CD14-positive monocyte (primary cell): ENCODE measurements at regions not wholly inside any gene's neighbourhood (a gene's known extent, or its start where the extent isn't known, plus 50 kb on each side); places are given as distances from the start of the nearest gene placed in this dataset.

Experiments used
- DNase-seq, 3 donors: peaks; one replicate each; pipeline ENCODE4 v3.0.0-alpha.2; 2011 to 2022
- H2AFZ ChIP-seq: 2 replicates; pipeline ENCODE4 v1.6.0; 2012; ENCODE audit warnings: mild to moderate bottlenecking, low read depth, low read length, inconsistent platforms; ENCODE audit not compliant: insufficient read depth, poor library complexity, severe bottlenecking
- H3K27ac ChIP-seq, 2 donors: 1 replicate in 1 of 2; 2 replicates in 1 of 2; pipeline ENCODE4 v1.5.1; 2012 to 2013; ENCODE audit warnings: low read length in 2 of 2, control low read depth in 1 of 2, inconsistent platforms in 1 of 2, low read depth in 1 of 2, mild to moderate bottlenecking in 1 of 2
- H3K27me3 ChIP-seq, 2 donors: one replicate each; pipeline versions ENCODE4 v1.6.0 to v1.6.1; 2011 to 2013; ENCODE audit warnings: low read length in 2 of 2; ENCODE audit not compliant: control insufficient read depth in 2 of 2, insufficient read depth in 2 of 2
- H3K36me3 ChIP-seq, 2 donors: replicated peaks in 1 of 2; 1 replicate in 1 of 2; 2 replicates in 1 of 2; pipeline versions ENCODE4 v1.5.1 to v1.6.1; 2012 to 2013; ENCODE audit warnings: low read length in 2 of 2, control low read depth in 1 of 2, inconsistent platforms in 1 of 2, mild to moderate bottlenecking in 1 of 2; ENCODE audit not compliant: insufficient read depth in 2 of 2, control insufficient read depth in 1 of 2
- H3K4me1 ChIP-seq, 2 donors: 1 replicate in 1 of 2; 2 replicates in 1 of 2; pipeline versions ENCODE4 v1.5.1 to v1.6.1; 2012 to 2013; ENCODE audit warnings: low read length in 2 of 2, control low read depth in 1 of 2, inconsistent platforms in 1 of 2, mild to moderate bottlenecking in 1 of 2, moderate library complexity in 1 of 2; ENCODE audit not compliant: insufficient read depth in 2 of 2, control insufficient read depth in 1 of 2
- H3K4me2 ChIP-seq: replicated peaks from 2 replicates; pipeline ENCODE3; 2012; ENCODE audit warnings: low read length, moderate library complexity, mild to moderate bottlenecking; ENCODE audit not compliant: poor library complexity, severe bottlenecking; ENCODE audit errors: extremely low read depth
- H3K4me3 ChIP-seq, 3 experiments: fragments of 200-600 bp in 1 of 3; sonication (generic) in 1 of 3; replicated peaks in 1 of 3; 1 replicate in 2 of 3; 2 replicates in 1 of 3; pipeline ENCODE4 v1.5.1; 2011 to 2013; ENCODE audit warnings: low read length in 3 of 3, mild to moderate bottlenecking in 3 of 3, control low read depth in 2 of 3, low read depth in 2 of 3, inconsistent platforms in 1 of 3, moderate library complexity in 1 of 3
- H3K79me2 ChIP-seq: 2 replicates; pipeline ENCODE4 v1.6.0; 2012; ENCODE audit warnings: mild to moderate bottlenecking, control low read depth, inconsistent platforms, low read length, moderate library complexity; ENCODE audit not compliant: insufficient read depth
- H3K9ac ChIP-seq: 2 replicates; pipeline ENCODE4 v1.6.0; 2017; ENCODE audit warnings: low read length, mild to moderate bottlenecking; ENCODE audit not compliant: insufficient read depth, poor library complexity, severe bottlenecking
- H3K9me3 ChIP-seq, 2 donors: replicated peaks in 1 of 2; 1 replicate in 1 of 2; 2 replicates in 1 of 2; pipeline versions ENCODE4 v1.5.1 to v1.6.1; 2012 to 2013; ENCODE audit warnings: low read length in 2 of 2, control low read depth in 1 of 2; ENCODE audit not compliant: control insufficient read depth in 1 of 2, insufficient read depth in 1 of 2
- H4K20me1 ChIP-seq: 2 replicates; pipeline ENCODE4 v1.6.0; 2012; ENCODE audit warnings: mild to moderate bottlenecking, low read length, control low read depth, moderate library complexity; ENCODE audit not compliant: insufficient read depth
- H3K27ac Mint-ChIP-seq, 7 donors: one replicate each; pipeline ENCODE4 v1.8.0; 2020; ENCODE audit warnings: mild to moderate bottlenecking in 7 of 7, mixed read lengths in 7 of 7, moderate library complexity in 6 of 7, inconsistent platforms in 2 of 7
- H3K27me3 Mint-ChIP-seq, 3 donors: one replicate each; pipeline ENCODE4 v1.8.0; 2021 to 2022; ENCODE audit warnings: low read depth in 3 of 3, mild to moderate bottlenecking in 3 of 3, mixed read lengths in 3 of 3, moderate library complexity in 3 of 3, inconsistent platforms in 1 of 3
- H3K36me3 Mint-ChIP-seq, 2 donors: one replicate each; pipeline ENCODE4 v1.8.0; 2020; ENCODE audit warnings: mixed read lengths in 2 of 2, inconsistent platforms in 1 of 2, mild to moderate bottlenecking in 1 of 2
- H3K4me1 Mint-ChIP-seq: one replicate; pipeline ENCODE4 v1.8.0; 2020; ENCODE audit warnings: mild to moderate bottlenecking, mixed read lengths
- H3K4me3 Mint-ChIP-seq, 2 donors: one replicate each; pipeline ENCODE4 v1.8.0; 2020; ENCODE audit warnings: mild to moderate bottlenecking in 2 of 2, mixed read lengths in 2 of 2, moderate library complexity in 1 of 2
- H3K9me3 Mint-ChIP-seq, 7 donors: one replicate each; pipeline ENCODE4 v1.8.0; 2020 to 2022; ENCODE audit warnings: mixed read lengths in 7 of 7, mild to moderate bottlenecking in 6 of 7, moderate library complexity in 6 of 7, inconsistent platforms in 2 of 7
- CTCF ChIP-seq: fragments of 200-600 bp; IDR thresholded peaks from one replicate; pipeline ENCODE4 v1.8.0; 2022; ENCODE audit warnings: antibody characterized with exemption, mild to moderate bottlenecking
- WGBS: methylation state at CpG from one replicate; pipeline ENCODE4 v1.1.5; 2013; ENCODE audit warnings: missing lambda C conversion rate; ENCODE audit not compliant: insufficient coverage; 5-methylcytosine and 5-hydroxymethylcytosine counted together
- intact Hi-C, 2 donors: fragments of 100-400 bp; cut with micrococcal nuclease; formaldehyde crosslinking; loops; one replicate each; pipeline versions ENCODE4 v1.15.0 to v1.15.1; 2023

- H3K27me3 Mint-ChIP-seq, result peaks cover 10 to 12% (median 10%) of the 10 kb centered on the region in 3 donors
- Histone ChIP-seq H3K4me3 (no peak overlapping the region), H4K20me1 (no peaks in the 10 kb centered on the region), H3K4me1 (no peaks in the 10 kb centered on the region), H3K27me3 (peaks cover 0 to 7% of the 10 kb centered on the region in 2 donors), H3K36me3 (no peaks in the 10 kb centered on the region), H3K9ac (no peak overlapping the region), H3K4me2 (no peak overlapping the region), H2AFZ (no peak overlapping the region), H3K27ac (no peak overlapping the region), H3K79me2 (no peaks in the 10 kb centered on the region), H3K9me3 (no peaks in the 10 kb centered on the region)
- no peak for DNase-seq
- peak; percentile 42 for TF ChIP-seq CTCF
- H3K4me1 Mint-ChIP-seq, result no peaks in the 10 kb centered on the region
- no peaks in the 10 kb centered on the region for H3K9me3 Mint-ChIP-seq
- no peak overlapping the region for H3K27ac Mint-ChIP-seq
- WGBS, result 1% methylated on average over 23 of the region's 29 CpGs
- H3K4me3 Mint-ChIP-seq, result no peak overlapping the region
- intact Hi-C loops, result no loop called here
- H3K36me3 Mint-ChIP-seq, result no peaks in the 10 kb centered on the region
These were observed 468.3 kb downstream of the AACS start for GRCh38 chr12:125533434-125534029.

- Mint-ChIP-seq H3K36me3 (no peaks in the 10 kb centered on the region), H3K9me3 (peaks cover 0 to 4% (median 0%) of the 10 kb centered on the region in 7 donors), H3K27me3 (peaks cover 2 to 7% (median 2%) of the 10 kb centered on the region in 3 donors), H3K27ac (no peak overlapping the region), H3K4me1 (no peaks in the 10 kb centered on the region), H3K4me3 (no peak overlapping the region)
- no peak overlapping the region for H2AFZ ChIP-seq
- H3K27me3 ChIP-seq, result peaks cover 0 to 2% of the 10 kb centered on the region in 2 donors
- DNase-seq, result no peak
- H3K4me2 ChIP-seq, result no peak overlapping the region
- no peaks in the 10 kb centered on the region for H3K4me1 ChIP-seq
- no peak overlapping the region for H3K4me3 ChIP-seq
- no peaks in the 10 kb centered on the region for H4K20me1 ChIP-seq
- TF ChIP-seq CTCF, result no peak
- no peaks in the 10 kb centered on the region for H3K9me3 ChIP-seq
- intact Hi-C loops, result no loop called here
- no peak overlapping the region for H3K9ac ChIP-seq
- WGBS, result 92% methylated on average over 9 of the region's 11 CpGs
- no peak overlapping the region for H3K27ac ChIP-seq
- H3K36me3 ChIP-seq, result no peaks in the 10 kb centered on the region
- H3K79me2 ChIP-seq, result no peaks in the 10 kb centered on the region
These were observed 473.4 kb downstream of the AACS start for GRCh38 chr12:125538401-125539199.
